NOMO-1 treated with DMSO at 0.1 percent for 48 hours (cell line): ENCODE measurements at regions not wholly inside any gene's neighbourhood (a gene's known extent, or its start where the extent isn't known, plus 50 kb on each side); places are given as distances from the start of the nearest gene placed in this dataset.
A peak's percentile ranks its signal among the peaks of the same experiment; 100 is the strongest.
"Not testable (repeated sequence)": the region's sequence is repeated elsewhere in the genome, so short reads cannot be mapped to it uniquely, and the experiment has no call there.

ENCODE experiments used
- DNase-seq: peaks from one replicate; lab custom pipeline; 2025; ENCODE audit not compliant: unreplicated experiment; lab: John Stamatoyannopoulos, UW

GRCh38 chr11:134736251-134736947 lies 324.4 kb upstream of the B3GAT1 start:
- DNase-seq, result no peak

- no peak for DNase-seq
Observed at GRCh38 chr11:134734894-134735293, 322.9 kb upstream of the B3GAT1 start.

DNA sequence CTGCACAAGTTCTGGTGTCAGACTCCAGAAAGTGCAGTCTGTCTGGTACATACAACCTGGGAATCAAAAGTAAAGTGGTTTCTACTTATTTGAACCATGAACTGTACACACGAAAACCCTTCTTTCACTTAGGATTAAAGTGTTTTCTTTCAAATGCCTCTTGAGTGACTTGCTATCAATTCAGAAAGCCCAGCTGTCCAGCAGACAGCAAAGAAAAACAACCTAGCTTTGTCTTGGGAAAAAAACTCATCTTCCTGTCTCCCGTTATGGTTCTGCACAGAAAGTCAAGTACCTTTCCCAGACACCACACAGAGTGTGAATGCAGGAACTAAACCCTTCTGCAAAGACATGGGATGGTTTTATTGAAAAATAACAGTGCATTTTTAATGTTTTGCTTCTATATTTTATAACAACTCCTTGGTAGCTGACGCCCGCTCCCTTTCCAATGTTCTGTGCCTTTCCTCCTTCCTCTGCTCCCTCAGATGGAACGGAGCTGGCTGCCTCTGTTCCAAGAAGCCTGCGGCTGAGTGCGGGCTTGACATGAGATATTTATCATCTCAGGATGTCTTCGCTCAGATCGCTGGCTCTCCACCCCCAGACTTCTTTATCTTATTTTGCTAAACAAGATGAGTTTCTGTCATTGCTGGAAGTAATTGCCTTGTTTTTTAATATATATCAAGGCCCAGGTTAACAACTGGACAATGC lies 322.3 kb upstream of the B3GAT1 start:
- DNase-seq, result no peak

DNA sequence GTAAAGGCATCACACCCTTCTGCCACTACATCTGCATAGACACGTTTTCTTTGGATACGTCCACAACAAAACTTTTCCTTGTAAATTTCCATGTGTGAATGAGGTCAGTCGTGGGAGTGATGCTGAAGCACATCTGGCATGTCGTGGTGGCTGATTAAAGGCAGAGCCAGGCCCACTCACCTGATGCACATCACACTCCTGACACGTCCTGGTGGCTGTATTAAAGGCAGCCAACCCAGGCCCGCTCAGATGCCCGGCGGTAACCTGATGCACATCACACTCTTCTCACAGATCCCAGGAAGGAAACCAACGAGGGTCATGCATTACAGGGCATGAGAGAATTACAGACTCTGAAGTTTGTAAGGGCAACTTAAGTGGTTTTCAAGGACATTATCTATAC lies 321.6 kb upstream of the B3GAT1 start:
- DNase-seq, result no peak

- DNase-seq, result no peak
Observed at GRCh38 chr11:134731213-134731961, 319.3 kb upstream of the B3GAT1 start.

- DNase-seq, result no peak
Observed at GRCh38 chr11:134730561-134731212, 318.6 kb upstream of the B3GAT1 start.

- DNase-seq, result no peak
Observed at GRCh38 chr11:134730101-134730500, 318.1 kb upstream of the B3GAT1 start.

DNA sequence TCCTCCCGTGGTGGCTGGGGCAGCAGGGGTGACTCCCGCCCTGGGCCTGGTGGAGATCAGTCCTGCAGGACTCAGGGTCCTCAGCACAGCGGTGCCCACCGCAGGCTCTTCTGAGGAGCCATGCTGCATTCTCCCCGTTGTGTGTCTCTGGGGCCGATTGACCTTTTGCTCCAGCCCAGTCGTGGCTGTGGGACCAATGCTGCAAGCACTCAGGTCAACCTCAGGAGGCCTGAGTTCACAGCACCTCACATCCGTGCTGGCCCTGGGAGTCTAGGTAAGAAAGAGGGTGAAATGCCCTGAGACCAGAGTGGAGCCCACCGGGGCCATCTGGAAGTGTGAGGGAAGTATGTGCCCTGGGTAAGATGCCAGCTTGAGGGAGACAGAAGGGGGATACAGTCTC lies 316.1 kb upstream of the B3GAT1 start:
- DNase-seq, result no peak

- no peak for DNase-seq
Observed at GRCh38 chr11:134727636-134728035, 315.6 kb upstream of the B3GAT1 start.

DNA sequence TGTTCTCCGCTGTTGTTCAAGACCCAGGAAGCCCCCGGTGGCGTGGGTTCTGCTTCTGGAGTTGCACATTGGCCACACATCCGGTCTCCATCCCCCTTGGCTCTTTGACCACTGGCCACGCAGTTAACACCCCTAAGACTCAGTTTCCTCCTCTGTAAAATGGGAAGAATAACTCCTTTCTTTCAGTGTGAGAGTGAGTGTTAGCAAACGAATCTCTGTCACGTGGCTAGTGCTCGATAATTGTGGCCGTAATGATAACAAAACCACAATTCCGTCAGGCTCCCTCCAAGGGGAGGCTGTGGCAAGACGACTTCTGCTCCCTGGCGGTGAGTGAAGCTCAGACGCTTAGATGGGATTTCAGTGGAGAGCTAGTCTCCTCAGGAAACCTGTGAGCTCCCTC lies 315.2 kb upstream of the B3GAT1 start:
- DNase-seq, result peak; percentile 15

DNA sequence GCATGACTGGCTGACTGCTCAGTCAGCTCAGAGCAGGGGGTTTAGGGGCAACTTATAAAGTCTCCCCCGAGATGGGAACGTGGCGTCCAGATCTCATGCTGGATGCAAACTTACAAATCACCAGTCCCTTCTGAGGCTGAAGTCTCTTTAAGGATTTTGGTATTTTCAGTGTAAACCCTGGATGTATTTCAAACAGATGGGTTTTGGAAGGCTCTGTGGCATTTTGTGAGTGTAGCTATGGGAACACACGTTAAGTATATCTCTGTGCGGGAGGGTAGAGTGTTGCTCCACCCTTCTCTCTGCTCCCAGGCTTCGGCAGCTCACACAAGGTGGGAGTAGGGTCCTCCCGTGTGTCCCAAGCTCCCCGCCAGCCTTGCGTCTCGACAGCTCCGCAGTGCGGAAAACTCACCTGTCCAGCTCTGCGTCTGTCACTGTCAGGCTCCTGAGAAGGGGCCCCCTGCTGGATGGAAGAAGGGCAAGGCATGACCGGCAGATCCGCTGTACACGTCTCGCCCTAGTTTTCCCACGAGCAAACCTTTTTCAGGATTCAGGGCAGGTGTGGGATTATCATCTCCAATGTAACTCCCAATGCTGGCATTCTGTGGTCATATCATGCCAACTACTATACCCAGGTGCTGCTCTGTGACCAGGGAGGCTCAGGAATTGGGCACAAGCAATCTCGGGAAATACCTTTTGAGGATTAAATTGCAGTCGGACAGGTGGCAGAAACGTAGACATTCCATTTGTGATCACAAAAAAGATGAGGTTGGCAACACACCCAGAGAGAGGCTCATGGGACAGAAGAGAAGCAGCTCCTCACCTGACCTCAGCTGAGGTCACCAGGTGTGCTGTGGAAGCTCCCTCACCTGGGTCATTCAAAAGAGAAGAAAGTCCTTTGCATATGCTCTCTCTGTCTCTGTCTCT lies 313.9 kb upstream of the B3GAT1 start:
- DNase-seq, result no peak

- no peak for DNase-seq
Observed at GRCh38 chr11:134725211-134725610, 313.2 kb upstream of the B3GAT1 start.

DNA sequence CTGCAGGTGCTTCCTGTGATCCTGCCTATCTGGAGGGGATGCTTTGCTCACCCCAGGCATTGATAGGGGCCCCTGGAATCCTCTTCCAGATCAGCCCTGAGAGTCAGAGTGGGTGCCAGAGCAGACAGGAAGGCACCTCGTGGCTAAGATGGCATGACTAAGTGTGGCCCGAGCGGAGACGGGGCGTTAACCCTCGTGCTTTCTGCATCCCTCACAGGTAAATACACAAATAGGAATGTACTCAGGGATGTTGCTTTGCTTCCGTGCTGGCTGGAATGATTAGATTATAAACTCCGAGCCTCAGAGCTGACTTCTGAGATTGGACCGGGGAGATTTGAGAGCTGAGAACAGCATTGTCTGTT lies 312.7 kb upstream of the B3GAT1 start:
- no peak for DNase-seq

- DNase-seq, result no peak
Observed at GRCh38 chr11:134724106-134724778, 312.2 kb upstream of the B3GAT1 start.

GRCh38 chr11:134720691-134721070 lies 308.6 kb upstream of the B3GAT1 start:
- not testable (repeated sequence) for DNase-seq

DNA sequence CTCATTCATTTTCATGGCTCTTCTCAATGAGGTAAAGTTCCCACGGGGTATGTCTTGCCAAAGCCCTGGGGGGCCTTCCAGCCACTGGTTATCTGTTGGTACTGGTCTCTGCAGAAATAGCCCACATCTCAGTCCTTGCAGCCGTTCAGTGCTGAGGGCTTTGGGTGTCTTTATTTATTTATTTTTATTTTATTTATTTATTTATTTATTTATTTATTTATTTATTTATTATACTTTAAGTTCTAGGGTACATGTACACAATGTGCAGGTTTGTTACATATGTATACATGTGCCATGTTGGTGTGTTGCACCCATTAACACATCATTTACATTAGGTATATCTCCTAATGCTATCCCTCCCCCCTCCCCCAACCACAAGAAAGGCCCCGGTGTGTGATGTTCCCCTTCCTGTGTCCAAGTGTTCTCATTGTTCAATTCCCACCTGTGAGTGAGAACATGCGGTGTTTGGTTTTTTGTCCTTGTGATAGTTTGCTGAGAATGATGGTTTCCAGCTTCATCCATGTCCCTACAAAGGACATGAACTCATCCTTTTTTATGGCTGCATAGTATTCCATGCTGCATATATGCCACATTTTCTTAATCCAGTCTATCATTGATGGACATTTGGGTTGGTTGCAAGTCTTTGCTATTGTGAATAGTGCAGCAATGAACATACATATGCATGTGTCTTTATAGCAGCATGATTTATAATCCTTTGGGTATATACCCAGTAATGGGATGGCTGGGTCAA lies 308.1 kb upstream of the B3GAT1 start:
- DNase-seq, result not testable (repeated sequence)

GRCh38 chr11:134719397-134719796 lies 307.4 kb upstream of the B3GAT1 start:
- no peak for DNase-seq

- DNase-seq, result no peak
Observed at GRCh38 chr11:134716582-134716981, 304.5 kb upstream of the B3GAT1 start.

GRCh38 chr11:134714021-134714656 lies 302.1 kb upstream of the B3GAT1 start:
- DNase-seq, result no peak
